Suprapubic skin (tissue), 4 donors: ENCODE measurements at regions not wholly inside any gene's neighbourhood (a gene's known extent, or its start where the extent isn't known, plus 50 kb on each side); places are given as distances from the start of the nearest gene placed in this dataset.

ENCODE experiments used
- DNase-seq, 2 donors: peaks; one replicate each; pipeline ENCODE4 v3.0.0-alpha.2; 2019; ENCODE audit warnings: low spot score in 2 of 2
- H3K27ac ChIP-seq: fragments of 200-600 bp; sonication (generic); one replicate; pipeline ENCODE4 v1.5.1; 2019
- H3K27me3 ChIP-seq: fragments of 200-600 bp; sonication (generic); one replicate; pipeline ENCODE4 v1.5.1; 2019
- H3K36me3 ChIP-seq: fragments of 200-600 bp; sonication (generic); one replicate; pipeline ENCODE4 v1.5.1; 2019
- H3K4me1 ChIP-seq: fragments of 200-600 bp; sonication (generic); one replicate; pipeline ENCODE4 v1.5.1; 2019
- H3K4me3 ChIP-seq: fragments of 200-600 bp; sonication (generic); one replicate; pipeline ENCODE4 v1.5.1; 2019; ENCODE audit warnings: mild to moderate bottlenecking
- H3K9me3 ChIP-seq: fragments of 200-600 bp; sonication (generic); one replicate; pipeline ENCODE4 v1.5.1; 2019
- EP300 ChIP-seq: sonication (generic); formaldehyde crosslinking; IDR thresholded peaks from one replicate; pipeline ENCODE4 v1.6.1; 2017; ENCODE audit warnings: antibody characterized with exemption
- POLR2A ChIP-seq, 2 donors: fragments of 450-650 bp; IDR thresholded peaks; one replicate each; pipeline ENCODE4 v1.6.1; 2017; ENCODE audit warnings: antibody characterized with exemption in 2 of 2, mild to moderate bottlenecking in 2 of 2, moderate library complexity in 2 of 2
- POLR2AphosphoS5 ChIP-seq, 3 donors: sonication (generic); formaldehyde crosslinking; IDR thresholded peaks; one replicate each; pipeline ENCODE4 v1.6.1; 2017; ENCODE audit warnings: antibody characterized with exemption in 3 of 3
- WGBS: methylation state at CpG from one replicate; pipeline ENCODE4 v1.1.5; 2018; 5-methylcytosine and 5-hydroxymethylcytosine counted together
- TF ChIP-seq, protein P1 (sequence below), 2 donors: fragments of 200-600 bp in 1 of 2; fragments of 450-650 bp in 1 of 2; sonication (generic) in 1 of 2; IDR thresholded peaks; one replicate each; pipeline ENCODE4 v1.5.1; 2016 to 2019; ENCODE audit warnings: antibody characterized with exemption in 2 of 2, mild to moderate bottlenecking in 1 of 2, moderate library complexity in 1 of 2

DNA sequence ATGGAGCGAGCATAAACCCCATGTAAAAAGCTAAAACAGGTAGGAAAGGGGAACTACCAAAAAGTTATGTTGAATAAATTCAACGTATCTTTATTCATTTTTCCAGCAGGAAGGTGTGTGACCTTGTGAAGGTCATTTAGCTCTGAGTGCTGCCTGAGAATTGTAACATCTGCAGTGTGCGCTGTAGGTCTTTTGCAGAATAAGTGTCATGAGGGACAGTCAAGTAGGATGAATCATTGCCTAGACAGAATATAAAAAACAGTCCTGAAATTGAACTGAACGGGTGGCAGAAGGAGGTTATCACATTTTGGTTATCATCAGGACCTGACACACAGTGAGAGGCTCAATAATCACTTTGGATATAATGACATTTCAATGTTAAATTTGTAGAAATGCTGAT is 334.8 kb upstream of the NOVA1 start:
- Histone ChIP-seq H3K36me3 (no peaks in the 10 kb centered on the region), H3K27me3 (no peaks in the 10 kb centered on the region), H3K4me3 (no peak overlapping the region), H3K9me3 (no peaks in the 10 kb centered on the region), H3K27ac (no peak overlapping the region), H3K4me1 (no peaks in the 10 kb centered on the region)
- 93% methylated on average over 4 of the region's 4 CpGs for WGBS
- TF ChIP-seq, protein P1, sequence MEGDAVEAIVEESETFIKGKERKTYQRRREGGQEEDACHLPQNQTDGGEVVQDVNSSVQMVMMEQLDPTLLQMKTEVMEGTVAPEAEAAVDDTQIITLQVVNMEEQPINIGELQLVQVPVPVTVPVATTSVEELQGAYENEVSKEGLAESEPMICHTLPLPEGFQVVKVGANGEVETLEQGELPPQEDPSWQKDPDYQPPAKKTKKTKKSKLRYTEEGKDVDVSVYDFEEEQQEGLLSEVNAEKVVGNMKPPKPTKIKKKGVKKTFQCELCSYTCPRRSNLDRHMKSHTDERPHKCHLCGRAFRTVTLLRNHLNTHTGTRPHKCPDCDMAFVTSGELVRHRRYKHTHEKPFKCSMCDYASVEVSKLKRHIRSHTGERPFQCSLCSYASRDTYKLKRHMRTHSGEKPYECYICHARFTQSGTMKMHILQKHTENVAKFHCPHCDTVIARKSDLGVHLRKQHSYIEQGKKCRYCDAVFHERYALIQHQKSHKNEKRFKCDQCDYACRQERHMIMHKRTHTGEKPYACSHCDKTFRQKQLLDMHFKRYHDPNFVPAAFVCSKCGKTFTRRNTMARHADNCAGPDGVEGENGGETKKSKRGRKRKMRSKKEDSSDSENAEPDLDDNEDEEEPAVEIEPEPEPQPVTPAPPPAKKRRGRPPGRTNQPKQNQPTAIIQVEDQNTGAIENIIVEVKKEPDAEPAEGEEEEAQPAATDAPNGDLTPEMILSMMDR (IDR thresholded peaks at IDR 0.05) = no peak
- TF ChIP-seq EP300 (no peak), POLR2A (IDR thresholded peaks at IDR 0.05) (no peak), POLR2AphosphoS5 (IDR thresholded peaks at IDR 0.05) (no peak)
- no peak for DNase-seq

DNA sequence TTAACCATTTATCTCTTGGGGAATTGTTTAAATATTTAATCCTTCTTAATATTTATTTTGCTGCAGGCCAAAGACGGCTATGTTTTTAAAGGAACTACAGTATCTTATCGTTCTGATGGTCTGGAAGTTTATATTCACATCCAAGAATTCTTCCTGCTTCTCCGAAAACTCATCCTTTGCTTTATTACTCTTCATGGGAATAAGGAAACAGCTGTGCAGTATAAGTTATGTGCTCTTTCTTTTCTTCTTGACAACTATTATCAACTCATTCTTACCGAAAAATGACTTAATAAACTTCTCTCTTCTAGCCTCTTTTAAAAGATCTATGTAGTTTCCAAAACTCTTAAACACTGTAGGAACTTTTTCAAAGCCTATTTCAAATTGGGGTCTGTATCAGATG is 335.6 kb upstream of the NOVA1 start:
- 71% methylated on average over 4 of the region's 4 CpGs for WGBS
- no peaks in the 10 kb centered on the region for H3K36me3 ChIP-seq
- no peak overlapping the region for H3K27ac ChIP-seq
- H3K4me3 ChIP-seq = no peak overlapping the region
- H3K9me3 ChIP-seq = no peaks in the 10 kb centered on the region
- H3K4me1 ChIP-seq = no peaks in the 10 kb centered on the region
- DNase-seq = no peak
- H3K27me3 ChIP-seq = no peaks in the 10 kb centered on the region
- no peak for TF ChIP-seq EP300
- TF ChIP-seq, protein P1 (IDR thresholded peaks at IDR 0.05) = no peak
- TF ChIP-seq POLR2A (IDR thresholded peaks at IDR 0.05) = no peak
- TF ChIP-seq POLR2AphosphoS5 (IDR thresholded peaks at IDR 0.05) = no peak

DNA sequence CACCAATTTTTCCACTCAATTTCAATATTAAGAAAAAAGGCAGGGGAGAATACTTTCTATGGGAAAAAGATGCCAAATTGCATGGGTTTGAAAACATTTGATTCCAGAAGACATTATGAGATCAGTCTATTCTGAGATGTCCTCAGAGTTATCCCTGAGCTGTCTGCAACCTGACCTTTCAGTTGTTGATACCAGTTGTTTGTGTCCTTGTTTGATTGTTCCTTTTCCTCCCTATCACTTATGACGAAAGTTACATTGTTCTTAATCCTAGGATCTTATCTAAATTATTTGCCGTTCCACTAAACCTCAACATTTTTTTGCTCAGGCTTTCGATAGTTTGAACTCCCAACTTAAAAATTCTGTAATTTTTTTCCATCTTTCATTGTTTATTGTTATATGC is 336.3 kb upstream of the NOVA1 start:
- DNase-seq = no peak
- Histone ChIP-seq H3K27ac (no peak overlapping the region), H3K36me3 (no peaks in the 10 kb centered on the region), H3K4me3 (no peak overlapping the region), H3K27me3 (no peaks in the 10 kb centered on the region), H3K4me1 (no peaks in the 10 kb centered on the region), H3K9me3 (no peaks in the 10 kb centered on the region)
- 71% methylated on average over 3 of the region's 3 CpGs for WGBS
- TF ChIP-seq, protein P1 (IDR thresholded peaks at IDR 0.05) = no peak
- TF ChIP-seq EP300 = no peak
- no peak for TF ChIP-seq POLR2AphosphoS5 (IDR thresholded peaks at IDR 0.05)
- TF ChIP-seq POLR2A (IDR thresholded peaks at IDR 0.05) = no peak

DNA sequence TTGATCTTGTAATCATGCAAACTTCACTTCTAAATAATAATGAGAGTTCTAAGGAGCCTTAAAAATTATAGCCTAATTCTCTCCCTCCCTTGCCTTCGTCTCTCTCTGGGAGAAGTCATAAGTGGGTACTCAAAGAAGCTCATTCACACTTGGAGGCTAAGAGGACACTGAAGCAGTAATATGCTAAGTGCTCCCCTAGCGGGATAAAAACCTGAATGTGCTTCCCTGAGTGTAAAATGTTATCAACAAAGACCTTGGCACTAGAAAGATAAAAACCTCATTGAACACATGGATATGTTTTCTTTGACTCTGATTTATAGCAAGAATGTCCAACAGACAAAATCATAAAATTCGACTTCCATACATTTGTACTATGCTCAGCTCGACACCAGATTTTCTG is 337.9 kb upstream of the NOVA1 start:
- Histone ChIP-seq H3K27me3 (no peaks in the 10 kb centered on the region), H3K4me1 (no peaks in the 10 kb centered on the region), H3K36me3 (no peaks in the 10 kb centered on the region), H3K9me3 (no peaks in the 10 kb centered on the region), H3K27ac (no peak overlapping the region), H3K4me3 (no peak overlapping the region)
- DNase-seq = no peak
- TF ChIP-seq POLR2AphosphoS5 (IDR thresholded peaks at IDR 0.05) = no peak
- TF ChIP-seq POLR2A (IDR thresholded peaks at IDR 0.05) = no peak
- TF ChIP-seq, protein P1 (IDR thresholded peaks at IDR 0.05) = no peak
- TF ChIP-seq EP300 = no peak
- WGBS = 83% methylated on average over 4 of the region's 4 CpGs

DNA sequence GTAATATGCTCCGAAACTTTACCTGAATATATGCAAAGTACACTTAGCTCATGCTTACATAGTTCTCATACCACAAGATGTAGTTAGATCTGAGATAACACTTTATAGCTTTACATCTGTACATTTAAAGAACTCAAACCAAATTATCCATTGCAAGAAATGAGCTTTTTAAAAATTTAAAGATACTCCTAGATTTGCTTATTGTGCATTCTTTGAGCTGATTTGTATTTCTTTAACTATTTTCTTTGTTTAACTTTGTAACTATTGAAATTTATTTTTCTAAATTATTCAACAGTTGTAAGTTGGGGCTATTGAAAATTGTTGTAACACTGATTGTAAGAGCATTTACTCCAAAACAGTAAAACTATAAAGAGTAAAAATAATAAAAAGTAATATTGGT is 340.2 kb upstream of the NOVA1 start:
- no peak overlapping the region for H3K4me3 ChIP-seq
- H3K36me3 ChIP-seq = no peaks in the 10 kb centered on the region
- no peak for DNase-seq
- no peak overlapping the region for H3K27ac ChIP-seq
- no peaks in the 10 kb centered on the region for H3K27me3 ChIP-seq
- no peaks in the 10 kb centered on the region for H3K4me1 ChIP-seq
- TF ChIP-seq POLR2A (IDR thresholded peaks at IDR 0.05) = no peak
- no peak for TF ChIP-seq EP300
- no peak for TF ChIP-seq POLR2AphosphoS5 (IDR thresholded peaks at IDR 0.05)
- TF ChIP-seq, protein P1 (IDR thresholded peaks at IDR 0.05) = no peak
- 63% methylated on average over 1 of the region's 1 CpG for WGBS
- no peaks in the 10 kb centered on the region for H3K9me3 ChIP-seq
